G401 (cell line): ENCODE measurements at regions not wholly inside any gene's neighbourhood (a gene's known extent, or its start where the extent isn't known, plus 50 kb on each side); places are given as distances from the start of the nearest gene placed in this dataset.
"Not testable (repeated sequence)": the region's sequence is repeated elsewhere in the genome, so short reads cannot be mapped to it uniquely, and the experiment has no call there.

Source experiments
- DNase-seq: peaks from one replicate; pipeline ENCODE4 v3.0.0-alpha.2; 2015; ENCODE audit warnings: low spot score
- in situ Hi-C: cut with HindIII; loops from 2 replicates; pipeline ENCODE4 v1.10.0; 2016; ENCODE audit warnings: low sequenced_read_pairs, mixed read lengths

DNA sequence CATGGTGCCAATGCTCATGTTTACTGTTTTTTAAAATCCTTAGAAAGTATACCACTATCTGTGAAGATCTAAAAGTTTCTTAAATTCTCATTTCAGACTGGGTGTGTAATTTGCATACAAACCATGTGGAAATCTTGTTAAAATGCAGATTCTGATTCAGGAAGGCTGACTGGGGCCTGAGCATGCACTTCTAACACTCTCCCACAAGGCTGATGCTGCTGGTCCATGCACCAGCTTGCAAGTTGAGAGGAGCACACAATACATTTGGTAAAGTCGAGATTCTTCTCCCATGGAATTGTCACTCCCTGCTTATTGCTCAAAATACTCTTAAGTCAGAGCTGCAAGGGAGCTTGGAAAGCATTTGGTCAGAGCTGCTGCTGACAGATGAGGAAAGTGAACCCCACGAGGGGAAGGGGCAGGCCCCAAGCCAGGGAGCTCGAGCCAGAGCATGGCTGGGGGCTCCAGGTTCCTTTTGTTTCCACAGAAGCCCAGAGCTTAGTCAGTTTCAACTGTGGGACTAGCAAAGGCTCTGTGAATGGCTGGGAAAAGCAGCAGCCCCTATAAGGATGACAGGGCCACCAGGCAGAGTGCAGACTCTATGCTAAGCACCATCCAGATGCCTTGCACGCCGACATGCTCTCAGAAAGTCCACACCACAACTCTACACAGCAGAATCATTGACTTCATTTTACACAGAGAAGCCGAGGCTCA, 93.5 kb upstream of the HAND1 start:
- DNase-seq, result no peak
- in situ Hi-C loops, result no loop called here

- in situ Hi-C loops, result no loop called here
- no peak for DNase-seq
Measured at GRCh38 chr5:154570572-154571324, 92.7 kb upstream of the HAND1 start.

GRCh38 chr5:154568589-154568988, 90.6 kb upstream of the HAND1 start:
- no peak for DNase-seq
- in situ Hi-C loops, result no loop called here

DNA sequence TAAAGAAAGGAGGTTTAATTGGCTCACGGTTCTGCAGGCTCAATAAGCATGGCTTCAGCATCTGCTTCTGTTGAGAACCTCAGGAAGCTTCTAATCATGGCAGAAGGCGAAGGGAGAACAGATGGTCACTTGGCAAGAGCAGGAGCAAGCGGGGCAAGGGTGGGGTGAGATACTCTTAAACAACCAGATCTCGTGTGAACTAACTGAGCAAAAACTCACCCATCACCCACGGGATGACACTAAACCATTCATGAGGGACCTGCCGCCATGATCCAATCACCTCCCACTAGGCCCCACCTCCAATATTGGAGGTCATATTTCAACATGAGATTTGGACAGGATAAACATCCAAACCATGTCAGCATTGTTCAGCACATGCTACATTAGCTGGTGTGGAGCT, 89.1 kb upstream of the HAND1 start:
- in situ Hi-C loops, result no loop called here
- no peak for DNase-seq

DNA sequence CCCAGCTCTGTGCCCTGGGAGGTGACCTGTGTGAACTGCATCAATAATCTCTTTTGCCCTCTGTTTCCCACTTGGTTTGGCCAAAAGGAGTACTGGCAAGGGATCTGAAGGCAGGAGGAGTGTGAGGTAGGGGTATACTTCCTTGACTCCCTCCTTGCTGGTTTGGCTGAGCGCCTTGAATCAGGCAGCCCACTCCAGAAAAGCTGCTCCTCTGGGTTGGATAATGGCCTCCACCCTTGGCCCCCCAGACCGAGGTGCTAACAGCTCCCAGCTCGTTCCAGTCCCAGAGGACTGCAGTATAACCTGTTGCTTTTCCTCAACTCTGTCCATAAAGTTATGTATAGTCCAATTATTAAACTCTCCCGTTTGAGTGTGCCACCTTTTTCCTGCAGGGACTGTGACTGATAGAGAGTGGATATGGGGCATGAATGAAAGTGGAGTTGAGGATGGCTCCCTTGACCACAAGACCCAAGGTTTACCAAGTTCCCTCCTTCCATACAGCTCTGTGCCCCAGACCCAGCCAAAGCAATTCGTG, 88.2 kb upstream of the HAND1 start:
- in situ Hi-C loops, result no loop called here
- no peak for DNase-seq

- no peak for DNase-seq
- in situ Hi-C loops, result no loop called here
Measured at GRCh38 chr5:154565123-154565522, 87.1 kb upstream of the HAND1 start.

- in situ Hi-C loops, result no loop called here
- no peak for DNase-seq
Measured at GRCh38 chr5:154562244-154562880, 84.3 kb upstream of the HAND1 start.

GRCh38 chr5:154559398-154560276, 81.6 kb upstream of the HAND1 start:
- DNase-seq, result no peak
- in situ Hi-C loops, result no loop called here

DNA sequence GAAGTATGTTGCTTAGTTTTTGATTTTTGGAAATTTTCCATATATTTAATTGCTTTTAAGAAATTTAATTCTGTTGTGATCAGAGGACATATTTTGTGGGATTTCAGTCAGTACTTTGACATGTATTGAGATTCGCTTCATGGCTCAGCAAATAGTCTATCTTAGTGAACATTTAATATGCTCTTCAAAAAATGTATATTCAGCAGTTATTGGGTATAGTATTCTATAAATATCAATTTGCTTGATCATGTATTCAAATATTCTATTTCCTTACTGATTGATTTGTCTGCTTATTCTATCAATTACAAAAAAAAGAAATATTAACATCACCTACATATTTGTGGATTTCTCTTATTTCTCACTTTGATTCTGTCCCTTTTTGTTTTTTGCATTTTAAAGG, 79.5 kb upstream of the HAND1 start:
- in situ Hi-C loops, result no loop called here
- DNase-seq, result no peak

DNA sequence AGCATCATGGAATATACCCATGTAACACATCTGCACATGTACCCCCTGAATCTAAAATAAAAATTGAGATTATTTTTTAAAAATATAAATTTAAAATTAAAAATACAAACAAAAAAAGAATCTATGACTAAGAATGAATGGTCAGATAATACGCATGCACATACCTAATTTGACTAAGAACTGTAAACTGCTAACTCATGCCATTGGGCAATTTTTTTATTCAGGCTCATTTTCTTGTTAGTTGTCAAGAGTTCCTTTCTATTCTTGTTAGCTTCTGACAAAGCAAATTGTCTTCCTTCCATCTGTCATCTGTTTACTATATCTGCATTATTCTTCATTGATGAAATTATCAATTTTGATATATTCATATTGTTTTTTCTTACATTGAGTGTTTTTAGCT, 69.5 kb upstream of the HAND1 start:
- in situ Hi-C loops, result no loop called here
- no peak for DNase-seq

GRCh38 chr5:154546719-154547118, 68.7 kb upstream of the HAND1 start:
- in situ Hi-C loops, result no loop called here
- peak; percentile 6 for DNase-seq

GRCh38 chr5:154544646-154545045, 66.6 kb upstream of the HAND1 start:
- in situ Hi-C loops, result no loop called here
- DNase-seq, result no peak

DNA sequence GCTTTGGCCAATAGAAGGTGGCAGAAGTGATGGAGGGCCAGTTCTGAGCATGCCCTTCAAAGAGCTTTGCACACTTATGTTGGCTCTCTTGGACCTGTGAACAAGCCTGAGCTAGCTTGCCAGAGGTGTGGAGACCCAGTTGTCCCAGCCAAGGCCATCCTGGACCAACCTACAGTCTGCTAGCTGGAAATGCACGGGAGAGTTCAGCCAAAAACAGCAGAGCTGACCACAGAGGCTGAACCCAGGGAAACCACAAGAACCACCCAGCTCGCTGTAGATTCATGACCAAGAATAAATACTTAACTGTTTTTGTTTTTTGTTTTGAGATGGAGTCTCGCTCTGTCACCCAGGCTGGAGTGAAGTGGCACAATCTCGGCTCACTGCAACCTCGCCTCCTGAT, 65.4 kb upstream of the HAND1 start:
- DNase-seq, result no peak

GRCh38 chr5:154542581-154542980, 64.6 kb upstream of the HAND1 start:
- in situ Hi-C loops, result no loop called here
- no peak for DNase-seq

More for the DNA sequence above, 65.4 kb upstream of the HAND1 start:
- in situ Hi-C loops, result no loop called here

- DNase-seq, result no peak
- in situ Hi-C loops, result no loop called here
Measured at GRCh38 chr5:154542000-154542399, 64.0 kb upstream of the HAND1 start.

- no peak for DNase-seq
- in situ Hi-C loops, result no loop called here
Measured at GRCh38 chr5:154541553-154541952, 63.5 kb upstream of the HAND1 start.

GRCh38 chr5:154540600-154540999, 62.6 kb upstream of the HAND1 start:
- in situ Hi-C loops, result no loop called here
- no peak for DNase-seq

DNA sequence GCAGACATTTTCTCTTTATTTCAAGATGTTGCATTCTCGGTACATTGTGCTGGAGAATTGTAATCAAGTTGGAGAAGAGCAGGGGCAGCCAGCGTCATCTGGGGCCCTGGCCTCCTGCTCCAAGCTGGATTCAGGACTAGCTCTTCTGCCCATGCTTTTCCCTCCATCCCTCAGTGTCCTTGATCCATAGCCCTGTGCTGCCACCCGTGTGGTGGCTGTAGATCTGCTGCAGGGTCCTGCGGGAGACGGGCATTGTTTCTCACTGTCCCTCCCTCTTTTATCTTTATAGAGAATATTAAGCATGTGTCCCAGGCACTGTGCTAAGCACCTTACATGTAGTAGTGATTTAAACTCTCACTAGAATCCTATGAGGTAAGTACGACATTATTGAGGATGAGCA, 60.5 kb upstream of the HAND1 start:
- in situ Hi-C loops, result no loop called here
- no peak for DNase-seq

GRCh38 chr5:154536439-154536838, 58.4 kb upstream of the HAND1 start:
- in situ Hi-C loops, DNase-seq: not testable (repeated sequence)
